ENCODE measurements at regions not wholly inside any gene's neighbourhood (a gene's known extent, or its start where the extent isn't known, plus 50 kb on each side); places are given as distances from the start of the nearest gene placed in this dataset.

- TF ChIP-seq CTCF (IDR thresholded peaks at IDR 0.05) (no peak), POLR2A (IDR thresholded peaks at IDR 0.05) (no peak)
These were observed 462.8 kb upstream of the MDFIC2 start for GRCh38 chr3:70775257-70775656.

All from thyroid gland (tissue), 4 donors.